Gastrocnemius medialis (tissue), 4 donors: ENCODE measurements at regions not wholly inside any gene's neighbourhood (a gene's known extent, or its start where the extent isn't known, plus 50 kb on each side); places are given as distances from the start of the nearest gene placed in this dataset.

Experiments used
- ATAC-seq, 2 donors: fragments of 150-250 bp; one replicate each; pipeline ENCODE4 v1.9.1; 2016
- DNase-seq, 2 donors: peaks; one replicate each; pipeline ENCODE4 v3.0.0-alpha.2; 2019
- H3K27ac ChIP-seq, 4 donors: fragments of 200-600 bp; sonication (generic); 1 replicate in 1 of 4; 2 replicates in 3 of 4; pipeline ENCODE4 v1.5.1; 2016 to 2018; ENCODE audit warnings: mild to moderate bottlenecking in 2 of 4, moderate library complexity in 1 of 4
- H3K27me3 ChIP-seq, 3 donors: fragments of 200-600 bp; sonication (generic) in 2 of 3; 1 replicate in 1 of 3; 2 replicates in 2 of 3; pipeline versions ENCODE4 v1.5.1 to v1.6.0; 2016 to 2019; ENCODE audit warnings: mild to moderate bottlenecking in 1 of 3, moderate library complexity in 1 of 3
- H3K36me3 ChIP-seq, 2 donors: fragments of 200-600 bp; sonication (generic) in 1 of 2; one replicate each; pipeline ENCODE4 v1.5.1; 2017 to 2018
- H3K4me1 ChIP-seq, 2 donors: fragments of 200-600 bp; sonication (generic) in 1 of 2; one replicate each; pipeline ENCODE4 v1.5.1; 2016 to 2017; ENCODE audit warnings: mild to moderate bottlenecking in 2 of 2
- H3K4me3 ChIP-seq, 4 donors: fragments of 200-600 bp; sonication (generic) in 3 of 4; 1 replicate in 1 of 4; 2 replicates in 3 of 4; pipeline ENCODE4 v1.5.1; 2016 to 2019; ENCODE audit warnings: mild to moderate bottlenecking in 2 of 4
- H3K9me3 ChIP-seq, 3 donors: fragments of 200-600 bp; sonication (generic) in 2 of 3; 1 replicate in 1 of 3; 2 replicates in 2 of 3; pipeline ENCODE4 v1.5.1; 2016 to 2019
- CTCF ChIP-seq, 5 experiments: fragments of 450-650 bp in 3 of 5; fragments of 200-600 bp in 2 of 5; sonication (generic) in 2 of 5; IDR thresholded peaks in 4 of 5; conservative IDR thresholded peaks in 1 of 5; 1 replicate in 4 of 5; 2 replicates in 1 of 5; pipeline ENCODE4 v1.5.1; 2016 to 2019; ENCODE audit warnings: antibody characterized with exemption in 5 of 5, mild to moderate bottlenecking in 3 of 5, moderate library complexity in 3 of 5
- POLR2A ChIP-seq, 2 donors: fragments of 450-650 bp; IDR thresholded peaks; one replicate each; pipeline ENCODE4 v1.6.1; 2017; ENCODE audit warnings: antibody characterized with exemption in 2 of 2, mild to moderate bottlenecking in 2 of 2, moderate library complexity in 2 of 2
- in situ Hi-C, 4 donors: fragments of 200-750 bp; cut with MboI; loops; one replicate each; pipeline versions ENCODE4 v1.15.0 to v1.8.0; 2017; ENCODE audit warnings: low sequenced_read_pairs in 4 of 4
- intact Hi-C: fragments of 100-400 bp; cut with DNase I; formaldehyde crosslinking; loops from one replicate; pipeline ENCODE4 v1.15.1; 2023; ENCODE audit warnings: low total_unique reads

GRCh38 chr17:73822371-73822770, 178.1 kb upstream of the SDK2 start:
- DNase-seq (no peak), ATAC-seq (no peak)
- H3K4me3 ChIP-seq: no peak overlapping the region
- no peaks in the 10 kb centered on the region for H3K9me3 ChIP-seq
- H3K36me3 ChIP-seq: no peaks in the 10 kb centered on the region
- peaks cover 0 to 9% (median 0%) of the 10 kb centered on the region in 3 donors for H3K27me3 ChIP-seq
- H3K4me1 ChIP-seq: no peaks in the 10 kb centered on the region
- TF ChIP-seq CTCF (IDR thresholded peaks at IDR 0.05 in 4 of 5, conservative IDR thresholded peaks at IDR 0.05 in 1 of 5) (no peak), POLR2A (IDR thresholded peaks at IDR 0.05) (no peak)
- H3K27ac ChIP-seq: no peak overlapping the region
- intact Hi-C loops (no loop called here), in situ Hi-C loops (no loop called here)

- no peak overlapping the region for H3K27ac ChIP-seq
- TF ChIP-seq CTCF (IDR thresholded peaks at IDR 0.05 in 4 of 5, conservative IDR thresholded peaks at IDR 0.05 in 1 of 5) (no peak), POLR2A (IDR thresholded peaks at IDR 0.05) (no peak)
- in situ Hi-C loops (no loop called here), intact Hi-C loops (no loop called here)
- H3K9me3 ChIP-seq: no peaks in the 10 kb centered on the region
- no peak for ATAC-seq
- no peak overlapping the region for H3K4me3 ChIP-seq
- peaks cover 0 to 9% (median 0%) of the 10 kb centered on the region in 3 donors for H3K27me3 ChIP-seq
- H3K4me1 ChIP-seq: no peaks in the 10 kb centered on the region
- no peak for DNase-seq
- no peaks in the 10 kb centered on the region for H3K36me3 ChIP-seq
Observed at GRCh38 chr17:73823684-73824083, 179.4 kb upstream of the SDK2 start.

- in situ Hi-C loops: no loop called here
Observed at GRCh38 chr17:73824321-73824720, 180.1 kb upstream of the SDK2 start.

GRCh38 chr17:73826181-73826871, 182.1 kb upstream of the SDK2 start:
- Histone ChIP-seq H3K27ac (no peak overlapping the region), H3K9me3 (no peaks in the 10 kb centered on the region), H3K27me3 (peaks cover 0 to 9% (median 0%) of the 10 kb centered on the region in 3 donors), H3K4me1 (no peaks in the 10 kb centered on the region), H3K36me3 (no peaks in the 10 kb centered on the region), H3K4me3 (no peak overlapping the region)
- DNase-seq (no peak), ATAC-seq (no peak)
- no peak for TF ChIP-seq CTCF (IDR thresholded peaks at IDR 0.05 in 4 of 5, conservative IDR thresholded peaks at IDR 0.05 in 1 of 5)
- no peak for TF ChIP-seq POLR2A (IDR thresholded peaks at IDR 0.05)
- in situ Hi-C loops: no loop called here
- intact Hi-C loops: no loop called here

More at GRCh38 chr17:73824321-73824720, 180.1 kb upstream of the SDK2 start:
- Histone ChIP-seq H3K9me3 (no peaks in the 10 kb centered on the region), H3K4me1 (no peaks in the 10 kb centered on the region), H3K27me3 (peaks cover 0 to 9% (median 0%) of the 10 kb centered on the region in 3 donors), H3K27ac (no peak overlapping the region), H3K36me3 (no peaks in the 10 kb centered on the region), H3K4me3 (no peak overlapping the region)
- TF ChIP-seq POLR2A (IDR thresholded peaks at IDR 0.05) (no peak), CTCF (IDR thresholded peaks at IDR 0.05 in 4 of 5, conservative IDR thresholded peaks at IDR 0.05 in 1 of 5) (no peak)
- ATAC-seq (no peak), DNase-seq (no peak)
- intact Hi-C loops: no loop called here

GRCh38 chr17:73826872-73827228, 182.6 kb upstream of the SDK2 start:
- H3K27me3 ChIP-seq: peaks cover 0 to 9% (median 0%) of the 10 kb centered on the region in 3 donors
- intact Hi-C loops (no loop called here), in situ Hi-C loops (no loop called here)
- H3K36me3 ChIP-seq: no peaks in the 10 kb centered on the region
- ATAC-seq (no peak), DNase-seq (no peak)
- H3K4me1 ChIP-seq: no peaks in the 10 kb centered on the region
- TF ChIP-seq CTCF (IDR thresholded peaks at IDR 0.05 in 4 of 5, conservative IDR thresholded peaks at IDR 0.05 in 1 of 5) (no peak), POLR2A (IDR thresholded peaks at IDR 0.05) (no peak)
- no peak overlapping the region for H3K4me3 ChIP-seq
- no peaks in the 10 kb centered on the region for H3K9me3 ChIP-seq
- no peak overlapping the region for H3K27ac ChIP-seq
